Liver (tissue), 8 donors: ENCODE measurements at regions not wholly inside any gene's neighbourhood (a gene's known extent, or its start where the extent isn't known, plus 50 kb on each side); places are given as distances from the start of the nearest gene placed in this dataset.

Experiments
- DNase-seq: peaks from one replicate; pipeline ENCODE4 v3.0.0-alpha.2; 2017; ENCODE audit warnings: low spot score
- H3K27ac ChIP-seq, 2 donors: one replicate each; pipeline ENCODE4 v1.7.0; 2013; ENCODE audit warnings: inconsistent platforms in 2 of 2, low read length in 2 of 2, control low read depth in 1 of 2, low read depth in 1 of 2, mild to moderate bottlenecking in 1 of 2
- H3K27me3 ChIP-seq, 4 donors: one replicate each; pipeline versions ENCODE4 v1.6.1 to v1.7.0; 2013; ENCODE audit warnings: low read length in 3 of 4, inconsistent platforms in 1 of 4, mild to moderate bottlenecking in 1 of 4, moderate library complexity in 1 of 4; ENCODE audit not compliant: control insufficient read depth in 4 of 4, insufficient read depth in 4 of 4
- H3K36me3 ChIP-seq, 4 donors: one replicate each; pipeline versions ENCODE4 v1.6.1 to v1.7.0; 2013; ENCODE audit warnings: low read length in 3 of 4, mild to moderate bottlenecking in 3 of 4, low read depth in 1 of 4, moderate library complexity in 1 of 4; ENCODE audit not compliant: control insufficient read depth in 4 of 4, insufficient read depth in 3 of 4
- H3K4me1 ChIP-seq, 4 donors: one replicate each; pipeline versions ENCODE4 v1.6.1 to v1.7.0; 2013; ENCODE audit warnings: low read length in 3 of 4, mild to moderate bottlenecking in 3 of 4, moderate library complexity in 1 of 4; ENCODE audit not compliant: control insufficient read depth in 4 of 4, insufficient read depth in 4 of 4
- H3K4me3 ChIP-seq, 3 donors: one replicate each; pipeline versions ENCODE4 v1.6.1 to v1.7.0; 2013; ENCODE audit warnings: low read length in 3 of 3, control low read depth in 1 of 3, low read depth in 1 of 3, mild to moderate bottlenecking in 1 of 3
- H3K9ac ChIP-seq, 2 donors: one replicate each; pipeline ENCODE4 v1.7.0; 2013; ENCODE audit warnings: low read length in 2 of 2, mild to moderate bottlenecking in 2 of 2, moderate library complexity in 2 of 2, control low read depth in 1 of 2, low read depth in 1 of 2
- H3K9me3 ChIP-seq, 4 donors: one replicate each; pipeline versions ENCODE4 v1.6.1 to v1.7.0; 2013; ENCODE audit warnings: low read length in 3 of 4; ENCODE audit not compliant: control insufficient read depth in 4 of 4
- ATF3 ChIP-seq: IDR thresholded peaks from 2 replicates; pipeline ENCODE4 v1.6.1; 2016; ENCODE audit warnings: antibody characterized with exemption
- CTCF ChIP-seq: fragments of 150-350 bp; IDR thresholded peaks from 2 replicates; pipeline ENCODE4 v1.5.1; 2017; ENCODE audit warnings: improper control_type of control experiment, low read depth, low read length; ENCODE audit not compliant: missing input control
- EGR1 ChIP-seq, 2 donors: IDR thresholded peaks; 2 replicates each; pipeline ENCODE4 v1.6.1; 2016 to 2018; ENCODE audit warnings: antibody characterized with exemption in 2 of 2, low read depth in 2 of 2
- GABPA ChIP-seq, 2 donors: IDR thresholded peaks in 1 of 2; conservative IDR thresholded peaks in 1 of 2; 2 replicates each; pipeline ENCODE4 v1.6.1; 2016; ENCODE audit warnings: antibody characterized with exemption in 2 of 2, mild to moderate bottlenecking in 1 of 2, moderate library complexity in 1 of 2
- HNF4A ChIP-seq, 2 donors: conservative IDR thresholded peaks; 2 replicates each; pipeline ENCODE4 v1.6.1; 2016; ENCODE audit warnings: antibody characterized with exemption in 2 of 2, mild to moderate bottlenecking in 2 of 2
- HNF4G ChIP-seq: IDR thresholded peaks from 2 replicates; pipeline ENCODE4 v1.6.1; 2016; ENCODE audit warnings: antibody characterized with exemption
- JUND ChIP-seq, 2 donors: IDR thresholded peaks; 2 replicates each; pipeline ENCODE4 v1.6.1; 2016; ENCODE audit warnings: antibody characterized with exemption in 2 of 2
- MAX ChIP-seq: IDR thresholded peaks from 2 replicates; pipeline ENCODE4 v1.6.1; 2016; ENCODE audit warnings: antibody characterized with exemption
- RXRA ChIP-seq, 2 donors: IDR thresholded peaks; 2 replicates each; pipeline ENCODE4 v1.6.1; 2017 to 2018; ENCODE audit warnings: antibody characterized with exemption in 2 of 2, mild to moderate bottlenecking in 1 of 2
- SP1 ChIP-seq: IDR thresholded peaks from 2 replicates; pipeline ENCODE4 v1.6.1; 2018; ENCODE audit warnings: antibody characterized with exemption, mild to moderate bottlenecking
- YY1 ChIP-seq: IDR thresholded peaks from 2 replicates; pipeline ENCODE4 v1.6.1; 2016; ENCODE audit warnings: antibody characterized with exemption, mild to moderate bottlenecking
- WGBS: extraction: QIAGEN DNeasy Blood & Tissue Kit; methylation state at CpG from one replicate; pipeline ENCODE4 v1.1.7; 2013; 5-methylcytosine and 5-hydroxymethylcytosine counted together
- TF ChIP-seq, protein P1 (sequence below): IDR thresholded peaks from 2 replicates; pipeline ENCODE4 v1.6.1; 2016; ENCODE audit warnings: antibody characterized with exemption, mild to moderate bottlenecking
- donor health status: healthy.
- donor health status: healthy.
- donor health status: healthy.
- donor health status: healthy.
- donor health status: healthy.

DNA sequence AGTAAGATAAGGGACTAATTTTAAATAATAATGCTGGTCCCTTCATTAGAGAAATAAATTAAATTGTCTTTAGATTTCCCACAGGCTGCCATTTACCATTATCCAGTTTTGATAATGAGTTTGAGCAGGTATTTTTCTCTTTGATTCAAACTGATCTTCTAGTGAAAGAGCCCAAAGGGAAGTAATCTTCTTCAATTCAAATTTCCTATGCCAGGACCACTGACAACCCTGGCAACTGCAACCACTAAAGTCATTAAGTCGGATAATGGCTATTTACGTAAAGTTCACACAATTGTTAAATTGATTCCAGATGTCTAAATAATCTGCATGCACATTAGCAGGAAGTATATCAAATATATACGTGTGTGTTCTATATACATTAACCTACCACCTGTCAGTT, 399.3 kb downstream of the PTPRC start:
- no peak overlapping the region for H3K9ac ChIP-seq
- H3K9me3 ChIP-seq, result no peaks in the 10 kb centered on the region
- DNase-seq, result no peak
- H3K4me3 ChIP-seq, result no peak overlapping the region
- peaks cover 0 to 4% (median 0%) of the 10 kb centered on the region in 4 donors for H3K27me3 ChIP-seq
- no peaks in the 10 kb centered on the region for H3K36me3 ChIP-seq
- H3K27ac ChIP-seq, result no peak overlapping the region
- H3K4me1 ChIP-seq, result no peaks in the 10 kb centered on the region
- TF ChIP-seq YY1 (no peak), ATF3 (no peak), JUND (IDR thresholded peaks at IDR 0.05) (no peak), MAX (no peak), SP1 (no peak)
- 71% methylated on average over 3 of the region's 3 CpGs for WGBS

DNA sequence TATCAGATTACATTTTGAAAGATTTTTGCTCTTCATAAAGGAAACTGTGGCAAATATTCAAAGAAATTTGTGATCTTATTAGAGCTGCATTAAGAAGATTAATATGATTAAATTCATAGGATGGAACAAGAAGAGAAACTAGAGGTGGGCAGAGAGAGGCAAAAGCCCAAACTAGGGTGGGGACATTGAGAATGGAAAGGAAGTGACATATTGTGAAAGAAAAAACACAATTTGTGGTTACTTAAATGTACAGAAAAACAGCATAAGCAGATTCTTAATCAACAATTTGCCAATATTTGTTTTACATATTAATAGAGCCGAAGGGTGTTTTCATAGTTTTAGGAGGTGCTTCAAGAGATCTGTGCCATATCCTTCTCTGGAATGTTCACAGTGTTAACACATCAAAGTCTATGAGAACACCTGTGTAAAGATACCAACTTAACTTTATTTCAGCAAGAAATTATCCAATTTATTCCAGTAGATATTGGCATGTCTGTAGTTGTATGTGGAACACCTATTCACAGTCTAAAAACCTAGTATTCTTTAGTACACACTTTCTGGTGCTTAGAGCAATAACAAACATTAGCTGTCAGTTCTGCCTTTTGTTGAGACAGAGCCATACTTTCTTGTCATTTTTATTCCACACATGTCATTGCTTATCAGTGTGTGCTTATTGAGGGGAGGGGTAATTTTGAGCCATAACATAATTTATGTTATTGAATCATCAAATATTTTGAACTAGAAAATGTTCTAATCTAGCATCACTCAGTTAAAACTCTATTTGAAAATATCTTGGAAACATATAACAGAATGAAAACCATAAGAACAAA, 401.5 kb downstream of the PTPRC start:
- no peak for TF ChIP-seq EGR1 (IDR thresholded peaks at IDR 0.05; ENCODE audit: low read depth in 2 of 2)
- no peak for TF ChIP-seq MAX
- TF ChIP-seq ATF3, result no peak
- TF ChIP-seq, protein P1, sequence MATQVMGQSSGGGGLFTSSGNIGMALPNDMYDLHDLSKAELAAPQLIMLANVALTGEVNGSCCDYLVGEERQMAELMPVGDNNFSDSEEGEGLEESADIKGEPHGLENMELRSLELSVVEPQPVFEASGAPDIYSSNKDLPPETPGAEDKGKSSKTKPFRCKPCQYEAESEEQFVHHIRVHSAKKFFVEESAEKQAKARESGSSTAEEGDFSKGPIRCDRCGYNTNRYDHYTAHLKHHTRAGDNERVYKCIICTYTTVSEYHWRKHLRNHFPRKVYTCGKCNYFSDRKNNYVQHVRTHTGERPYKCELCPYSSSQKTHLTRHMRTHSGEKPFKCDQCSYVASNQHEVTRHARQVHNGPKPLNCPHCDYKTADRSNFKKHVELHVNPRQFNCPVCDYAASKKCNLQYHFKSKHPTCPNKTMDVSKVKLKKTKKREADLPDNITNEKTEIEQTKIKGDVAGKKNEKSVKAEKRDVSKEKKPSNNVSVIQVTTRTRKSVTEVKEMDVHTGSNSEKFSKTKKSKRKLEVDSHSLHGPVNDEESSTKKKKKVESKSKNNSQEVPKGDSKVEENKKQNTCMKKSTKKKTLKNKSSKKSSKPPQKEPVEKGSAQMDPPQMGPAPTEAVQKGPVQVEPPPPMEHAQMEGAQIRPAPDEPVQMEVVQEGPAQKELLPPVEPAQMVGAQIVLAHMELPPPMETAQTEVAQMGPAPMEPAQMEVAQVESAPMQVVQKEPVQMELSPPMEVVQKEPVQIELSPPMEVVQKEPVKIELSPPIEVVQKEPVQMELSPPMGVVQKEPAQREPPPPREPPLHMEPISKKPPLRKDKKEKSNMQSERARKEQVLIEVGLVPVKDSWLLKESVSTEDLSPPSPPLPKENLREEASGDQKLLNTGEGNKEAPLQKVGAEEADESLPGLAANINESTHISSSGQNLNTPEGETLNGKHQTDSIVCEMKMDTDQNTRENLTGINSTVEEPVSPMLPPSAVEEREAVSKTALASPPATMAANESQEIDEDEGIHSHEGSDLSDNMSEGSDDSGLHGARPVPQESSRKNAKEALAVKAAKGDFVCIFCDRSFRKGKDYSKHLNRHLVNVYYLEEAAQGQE, result no peak
- no peak for TF ChIP-seq GABPA (IDR thresholded peaks at IDR 0.05 in 1 of 2, conservative IDR thresholded peaks at IDR 0.05 in 1 of 2)
- Histone ChIP-seq H3K4me3 (no peak overlapping the region), H3K27ac (no peak overlapping the region), H3K9ac (no peak overlapping the region), H3K27me3 (peaks cover 0 to 4% (median 0%) of the 10 kb centered on the region in 4 donors), H3K9me3 (no peaks in the 10 kb centered on the region), H3K36me3 (no peaks in the 10 kb centered on the region), H3K4me1 (no peaks in the 10 kb centered on the region)
- 85% methylated on average over 1 of the region's 1 CpG for WGBS
- DNase-seq, result no peak

DNA sequence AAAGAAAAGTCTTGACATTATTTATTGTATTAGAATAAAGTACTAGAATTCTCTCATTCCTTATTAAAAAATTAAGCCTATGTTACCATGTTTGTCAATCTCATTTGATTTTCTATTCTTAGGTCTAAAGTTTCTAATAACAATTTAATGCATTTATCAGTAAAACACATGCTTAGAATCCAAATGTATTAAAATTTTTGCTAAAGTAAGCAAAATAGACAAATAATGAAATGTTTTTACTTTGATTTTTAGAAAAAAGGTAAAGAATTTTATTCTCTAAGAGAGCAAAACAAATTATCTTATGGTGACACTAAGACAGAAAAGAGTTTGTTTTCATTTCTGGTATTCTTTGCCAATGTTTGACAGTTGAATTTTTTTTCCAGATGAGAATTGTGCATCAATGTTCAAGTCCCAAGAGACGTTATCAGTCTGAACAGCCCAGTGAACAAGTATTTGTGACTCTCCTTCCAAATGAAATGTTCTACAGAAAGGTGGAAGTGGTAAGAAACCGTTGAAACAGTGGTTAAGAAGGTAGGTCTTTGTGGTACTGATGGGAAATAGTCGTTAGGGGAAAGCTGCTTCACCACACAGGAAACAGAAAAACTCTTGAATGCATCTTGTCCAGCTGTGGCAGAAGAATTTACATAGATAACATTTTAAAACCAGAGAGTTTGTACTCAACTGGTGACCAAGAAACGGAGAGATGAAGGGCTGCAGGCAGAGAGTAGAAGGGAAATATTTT, 402.5 kb downstream of the PTPRC start:
- Histone ChIP-seq H3K4me3 (no peak overlapping the region), H3K9ac (no peak overlapping the region), H3K9me3 (no peaks in the 10 kb centered on the region), H3K36me3 (no peaks in the 10 kb centered on the region), H3K27me3 (peaks cover 0 to 12% (median 0%) of the 10 kb centered on the region in 4 donors), H3K4me1 (no peaks in the 10 kb centered on the region), H3K27ac (no peak overlapping the region)
- WGBS, result 26% methylated on average over 4 of the region's 4 CpGs
- no peak for TF ChIP-seq CTCF
- no peak for TF ChIP-seq HNF4G
- no peak for TF ChIP-seq GABPA (IDR thresholded peaks at IDR 0.05 in 1 of 2, conservative IDR thresholded peaks at IDR 0.05 in 1 of 2)
- TF ChIP-seq HNF4A (conservative IDR thresholded peaks at IDR 0.05), result no peak
- TF ChIP-seq JUND (IDR thresholded peaks at IDR 0.05), result no peak
- no peak for TF ChIP-seq RXRA (IDR thresholded peaks at IDR 0.05)
- no peak for TF ChIP-seq SP1
- DNase-seq, result no peak
